Stimulated activated CD8-positive, alpha-beta memory T cell treated with anti-CD3 and anti-CD28 coated beads, Interleukin-15, amount 100 ng/mL, for 48 hours (primary cell): ENCODE measurements at regions not wholly inside any gene's neighbourhood (a gene's known extent, or its start where the extent isn't known, plus 50 kb on each side); places are given as distances from the start of the nearest gene placed in this dataset.

Experiments
- DNase-seq, 2 donors: peaks; one replicate each; pipeline ENCODE4 v3.0.0-alpha.2; 2020; ENCODE audit warnings: low read depth in 2 of 2

- DNase-seq = no peak
Observed at GRCh38 chr22:47564651-47565434, 802.4 kb downstream of the TBC1D22A start.

DNA sequence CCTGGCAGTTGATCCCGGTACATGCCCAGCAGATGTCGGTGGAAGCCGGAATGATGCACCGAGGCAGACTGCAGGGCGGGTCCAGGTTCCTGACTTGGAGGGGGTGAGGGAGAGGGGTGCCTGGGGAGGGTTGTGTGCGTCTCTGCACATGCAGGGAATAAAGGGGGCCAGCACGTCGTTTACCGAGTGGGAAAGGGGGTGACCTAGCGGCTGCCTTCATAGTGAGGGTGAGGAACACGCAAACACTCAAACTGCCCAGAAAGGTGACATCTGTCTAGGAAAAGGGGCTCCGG, 801.7 kb downstream of the TBC1D22A start:
- no peak for DNase-seq

- DNase-seq = no peak
Observed at GRCh38 chr22:47563406-47564157, 801.1 kb downstream of the TBC1D22A start.

GRCh38 chr22:47561766-47562165, 799.3 kb downstream of the TBC1D22A start:
- DNase-seq = no peak

DNA sequence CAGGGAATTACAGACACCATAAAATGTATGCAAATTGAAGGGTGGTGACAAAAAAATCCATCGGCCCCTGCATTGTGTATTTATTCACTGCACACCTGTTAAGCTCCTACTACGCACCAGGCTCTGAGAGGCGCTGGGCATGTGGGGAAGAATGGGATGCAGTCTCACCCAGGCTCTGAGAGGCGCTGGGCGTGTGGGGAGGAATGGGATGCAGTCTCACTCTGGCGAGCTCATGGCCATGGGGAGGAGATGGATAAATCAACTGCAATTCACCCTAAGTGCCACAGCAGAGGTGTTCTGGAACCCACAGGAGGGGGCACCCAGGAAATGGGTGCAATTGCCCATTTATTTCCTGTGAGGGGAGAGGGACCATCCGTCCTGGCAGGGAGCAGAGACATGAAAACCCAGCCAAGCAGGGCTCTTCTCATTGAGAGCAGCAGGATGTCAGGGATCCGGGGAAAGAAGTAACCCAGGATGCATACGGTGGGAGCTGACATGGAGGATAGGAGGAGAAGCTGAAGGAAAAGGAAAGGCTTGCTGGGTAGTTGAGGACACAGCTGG, 798.7 kb downstream of the TBC1D22A start:
- DNase-seq = no peak

- no peak for DNase-seq
Observed at GRCh38 chr22:47558828-47559700, 796.6 kb downstream of the TBC1D22A start.

GRCh38 chr22:47556473-47556872, 794.0 kb downstream of the TBC1D22A start:
- DNase-seq = no peak

DNA sequence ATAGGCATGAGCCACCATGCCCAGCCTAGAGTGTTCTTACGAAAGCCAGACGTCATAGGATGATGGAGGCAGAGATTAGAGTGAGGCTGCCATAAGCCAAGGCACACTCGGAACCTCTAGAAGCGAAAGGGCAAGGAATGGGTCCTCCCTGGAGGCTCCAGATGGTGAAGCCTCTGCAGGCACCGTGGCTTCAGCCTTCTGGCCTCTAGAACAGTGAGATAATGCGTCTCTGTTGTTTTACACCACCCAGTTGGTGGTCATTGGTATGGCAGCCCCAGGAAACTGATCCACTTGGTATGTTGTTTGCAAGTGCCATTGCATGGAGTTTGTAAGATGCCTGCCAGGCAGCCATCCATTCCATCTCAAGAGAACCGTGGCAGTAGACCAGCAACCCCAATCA, 791.0 kb downstream of the TBC1D22A start:
- no peak for DNase-seq

DNA sequence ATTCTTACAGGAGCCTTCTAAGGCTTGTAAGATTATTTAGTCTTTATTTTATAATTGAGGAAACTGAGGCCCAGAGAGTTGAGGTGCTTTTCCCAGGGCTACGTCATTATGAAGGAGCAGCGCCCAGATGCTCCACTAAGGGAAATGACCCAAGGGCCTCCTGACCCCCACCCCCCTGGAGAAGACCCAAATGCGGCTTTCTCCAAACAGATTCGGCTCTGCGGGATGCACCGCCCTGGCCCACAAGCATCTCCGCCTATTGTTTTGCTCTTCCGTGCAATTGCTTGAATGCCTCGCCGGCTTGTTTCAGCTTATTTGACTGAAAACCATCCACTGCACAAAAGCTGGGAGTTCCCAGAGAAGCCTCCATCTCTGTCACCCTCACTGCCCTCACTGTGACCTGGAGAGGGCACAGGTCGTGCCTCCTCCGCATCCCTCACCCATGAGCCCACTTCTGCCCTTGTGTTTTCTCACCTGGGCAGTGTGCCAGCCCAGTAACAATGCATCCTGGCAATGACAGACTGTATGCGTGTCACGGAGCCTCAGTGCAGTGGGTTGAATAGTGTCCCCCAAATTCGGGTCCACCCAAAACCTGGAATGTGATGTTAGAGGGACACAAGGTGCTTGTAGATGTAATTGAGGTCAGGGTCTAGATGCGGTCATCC, 790.2 kb downstream of the TBC1D22A start:
- DNase-seq = no peak

GRCh38 chr22:47552024-47552423, 789.6 kb downstream of the TBC1D22A start:
- DNase-seq = no peak

- DNase-seq = no peak
Observed at GRCh38 chr22:47551431-47551775, 789.0 kb downstream of the TBC1D22A start.

- DNase-seq = no peak
Observed at GRCh38 chr22:47550524-47551430, 788.3 kb downstream of the TBC1D22A start.

- DNase-seq = no peak
Observed at GRCh38 chr22:47549741-47550340, 787.4 kb downstream of the TBC1D22A start.

DNA sequence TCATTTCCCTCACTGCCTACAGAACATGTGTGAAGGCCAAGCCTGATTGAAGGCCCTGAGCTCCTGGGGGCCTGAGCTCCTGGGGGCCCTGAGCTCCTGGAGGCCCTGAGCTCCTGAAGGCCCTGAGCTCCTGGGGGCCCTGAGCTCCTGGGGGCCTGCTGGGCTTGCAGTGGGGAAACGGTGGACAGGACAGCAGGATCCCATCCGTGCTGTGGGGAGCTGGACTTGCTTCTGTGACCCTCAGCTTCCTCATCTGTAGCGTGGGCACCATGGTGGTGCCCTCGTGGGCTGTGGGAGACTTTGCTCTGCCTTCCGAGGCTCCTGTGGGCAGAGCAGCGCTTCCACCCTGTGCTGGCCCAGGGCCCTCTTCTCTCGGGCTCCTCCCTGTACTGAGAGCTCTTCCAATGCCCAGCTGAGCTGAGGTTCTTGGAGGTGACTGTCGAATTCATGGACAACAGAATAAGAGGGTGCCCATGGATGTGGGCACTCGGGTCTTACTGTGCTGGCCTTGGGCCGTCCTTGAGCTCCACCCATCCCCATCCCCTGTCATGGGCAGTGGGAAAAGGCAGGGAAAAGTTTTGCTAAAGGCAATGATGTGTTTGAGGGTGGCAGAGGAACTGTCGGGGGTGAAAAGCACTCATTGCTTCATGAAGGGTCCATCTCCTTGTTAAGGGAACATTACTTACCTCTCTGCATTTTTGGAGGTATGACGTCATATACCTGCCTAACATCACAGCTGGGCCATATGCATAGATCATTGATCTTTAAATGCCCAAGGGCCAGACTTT, 786.7 kb downstream of the TBC1D22A start:
- DNase-seq = no peak

- no peak for DNase-seq
Observed at GRCh38 chr22:47547881-47548650, 785.6 kb downstream of the TBC1D22A start.

DNA sequence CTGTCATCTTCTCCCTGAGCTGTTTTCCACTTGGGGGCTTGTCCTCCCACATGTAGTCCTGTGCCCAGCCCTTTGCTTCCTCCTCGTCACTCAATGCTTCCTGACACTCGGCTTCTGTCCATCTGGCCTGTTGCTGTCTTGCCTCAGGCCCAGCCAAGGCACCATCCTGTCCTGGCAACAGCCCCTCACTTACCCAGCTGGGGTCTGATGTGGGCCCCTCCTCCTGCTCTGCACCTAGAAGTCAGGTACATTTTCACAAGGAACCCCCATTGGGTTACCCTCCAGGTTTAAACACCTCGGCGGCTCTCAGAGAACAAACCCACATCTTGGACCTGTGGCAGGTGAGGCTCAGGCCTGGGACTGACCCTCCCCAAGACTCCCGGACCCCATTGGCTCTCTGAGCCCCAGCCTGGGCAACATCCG, 784.8 kb downstream of the TBC1D22A start:
- no peak for DNase-seq

- DNase-seq = no peak
Observed at GRCh38 chr22:47544696-47545095, 782.2 kb downstream of the TBC1D22A start.

DNA sequence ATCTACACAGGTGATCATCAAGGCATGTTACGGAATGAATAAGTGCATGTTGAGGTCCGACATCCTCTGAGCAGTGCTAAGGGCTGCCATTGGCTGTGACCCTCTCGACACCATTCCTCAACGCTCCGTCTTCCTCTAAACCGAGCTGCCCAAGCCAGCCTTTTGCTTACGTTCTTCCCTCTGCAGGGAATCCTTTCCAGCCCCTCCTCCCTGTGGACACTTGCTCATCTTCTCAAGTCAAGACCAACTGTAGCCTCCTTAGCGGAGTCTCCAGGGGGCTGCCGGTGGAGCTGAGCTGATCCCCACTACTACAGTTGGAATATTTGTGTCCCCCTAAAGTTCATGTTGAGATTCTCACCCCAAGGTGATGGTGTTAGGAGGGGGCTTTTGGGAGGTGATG, 781.0 kb downstream of the TBC1D22A start:
- no peak for DNase-seq

DNA sequence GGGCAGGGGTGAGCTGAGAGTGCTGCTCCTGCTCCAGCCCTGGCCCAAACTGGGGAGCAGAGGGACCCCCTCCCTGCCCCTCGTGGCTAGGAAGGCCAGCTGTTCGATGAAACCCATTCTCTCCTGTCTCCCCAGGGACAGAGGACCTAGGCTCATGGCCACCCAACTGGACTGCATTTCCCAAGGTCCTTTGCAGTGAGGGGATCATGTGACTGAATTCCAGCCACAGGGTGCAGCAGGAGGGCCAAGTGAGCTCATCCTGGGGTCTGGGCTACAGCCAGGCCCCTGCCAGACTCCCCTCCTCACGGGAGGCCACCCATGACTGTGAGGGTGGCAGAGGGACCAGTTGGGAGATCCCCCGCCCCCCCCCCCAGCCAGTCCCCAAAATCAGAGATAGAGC, 777.6 kb downstream of the TBC1D22A start:
- DNase-seq = no peak
